SK-N-MC (cell line): ENCODE measurements at regions not wholly inside any gene's neighbourhood (a gene's known extent, or its start where the extent isn't known, plus 50 kb on each side); places are given as distances from the start of the nearest gene placed in this dataset.
"Not testable (repeated sequence)": the region's sequence is repeated elsewhere in the genome, so short reads cannot be mapped to it uniquely, and the experiment has no call there.

Experiments used
- DNase-seq: peaks from one replicate; pipeline ENCODE4 v3.0.0-alpha.2; 2011; ENCODE audit warnings: low read depth, low spot score
- H3K27ac ChIP-seq: fragments of 200-600 bp; sonication (generic); 2 replicates; pipeline ENCODE4 v1.5.1; 2016; ENCODE audit warnings: mixed run types
- H3K36me3 ChIP-seq: fragments of 200-600 bp; sonication (generic); 2 replicates; pipeline ENCODE4 v1.6.1; 2017; ENCODE audit warnings: antibody characterized with exemption, low read length, mixed read lengths; ENCODE audit not compliant: insufficient read depth
- H3K4me3 ChIP-seq: fragments of 200-600 bp; sonication (generic); 2 replicates; pipeline ENCODE4 v1.5.1; 2016
- H3K9ac ChIP-seq: fragments of 200-600 bp; sonication (generic); 2 replicates; pipeline ENCODE4 v1.8.0; 2017; ENCODE audit warnings: mixed run types, mixed read lengths; ENCODE audit not compliant: insufficient read length
- H3K9me3 ChIP-seq: fragments of 200-600 bp; sonication (generic); 2 replicates; pipeline ENCODE4 v1.6.1; 2017; ENCODE audit warnings: low read depth, mild to moderate bottlenecking, antibody characterized with exemption, low read length, moderate library complexity, mixed read lengths
- EZH2 ChIP-seq: fragments of 200-600 bp; sonication (generic); IDR thresholded peaks from one replicate; pipeline ENCODE4 v1.6.1; 2017; ENCODE audit warnings: antibody characterized with exemption
- FOXP2 ChIP-seq: optimal IDR thresholded peaks from 2 replicates; pipeline ENCODE3; 2011; ENCODE audit warnings: mild to moderate bottlenecking, moderate library complexity; ENCODE audit not compliant: insufficient read depth; ENCODE audit errors: extremely low read length, control extremely low read depth
- POLR2AphosphoS5 ChIP-seq: IDR thresholded peaks from 2 replicates; pipeline ENCODE4 v1.6.1; 2012; ENCODE audit warnings: mild to moderate bottlenecking, low read depth, low read length, borderline replicate concordance

GRCh38 chr3:74233091-74233490, 381.4 kb downstream of the CNTN3 start:
- Histone ChIP-seq H3K4me3 (no peak overlapping the region), H3K9me3 (no peaks in the 10 kb centered on the region), H3K36me3 (no peaks in the 10 kb centered on the region), H3K27ac (no peak overlapping the region), H3K9ac (no peak overlapping the region)
- TF ChIP-seq EZH2: no peak
- no peak for TF ChIP-seq POLR2AphosphoS5
- TF ChIP-seq FOXP2: no peak
- no peak for DNase-seq

GRCh38 chr3:74217467-74217866, 397.0 kb downstream of the CNTN3 start:
- Histone ChIP-seq H3K36me3 (no peaks in the 10 kb centered on the region), H3K27ac (no peak overlapping the region), H3K9ac (no peak overlapping the region), H3K9me3 (no peaks in the 10 kb centered on the region), H3K4me3 (no peak overlapping the region)
- TF ChIP-seq EZH2: no peak
- no peak for DNase-seq

- no peak overlapping the region for H3K9ac ChIP-seq
- DNase-seq: no peak
- H3K36me3 ChIP-seq: no peaks in the 10 kb centered on the region
- no peaks in the 10 kb centered on the region for H3K9me3 ChIP-seq
- TF ChIP-seq FOXP2 (no peak), EZH2 (no peak), POLR2AphosphoS5 (no peak)
- no peak overlapping the region for H3K27ac ChIP-seq
- no peak overlapping the region for H3K4me3 ChIP-seq
These were observed 400.2 kb downstream of the CNTN3 start for GRCh38 chr3:74214286-74214685.

- no peaks in the 10 kb centered on the region for H3K9me3 ChIP-seq
- no peaks in the 10 kb centered on the region for H3K36me3 ChIP-seq
- H3K27ac ChIP-seq: no peak overlapping the region
- H3K4me3 ChIP-seq: no peak overlapping the region
- H3K9ac ChIP-seq: no peak overlapping the region
- TF ChIP-seq EZH2: no peak
- no peak for TF ChIP-seq FOXP2
- TF ChIP-seq POLR2AphosphoS5: no peak
- DNase-seq: no peak
These were observed 403.7 kb downstream of the CNTN3 start for GRCh38 chr3:74210739-74211138.

GRCh38 chr3:74200952-74201351, 413.5 kb downstream of the CNTN3 start:
- Histone ChIP-seq H3K4me3 (no peak overlapping the region), H3K36me3 (no peaks in the 10 kb centered on the region), H3K9ac (no peak overlapping the region), H3K9me3 (no peaks in the 10 kb centered on the region), H3K27ac (no peak overlapping the region)
- no peak for DNase-seq
- TF ChIP-seq FOXP2: no peak
- TF ChIP-seq POLR2AphosphoS5: no peak
- TF ChIP-seq EZH2: no peak

GRCh38 chr3:74178664-74179063, 435.8 kb downstream of the CNTN3 start:
- H3K27ac ChIP-seq, DNase-seq, H3K9ac ChIP-seq: not testable (repeated sequence)

GRCh38 chr3:74173090-74173489, 441.4 kb downstream of the CNTN3 start:
- TF ChIP-seq FOXP2 (no peak), EZH2 (no peak), POLR2AphosphoS5 (no peak)
- H3K36me3 ChIP-seq: no peaks in the 10 kb centered on the region
- no peak overlapping the region for H3K9ac ChIP-seq
- no peak for DNase-seq
- H3K4me3 ChIP-seq: no peak overlapping the region
- no peaks in the 10 kb centered on the region for H3K9me3 ChIP-seq
- H3K27ac ChIP-seq: no peak overlapping the region

More at GRCh38 chr3:74178664-74179063, 435.8 kb downstream of the CNTN3 start:
- not testable (repeated sequence) for H3K9me3 ChIP-seq, H3K4me3 ChIP-seq, H3K36me3 ChIP-seq

- Histone ChIP-seq H3K36me3 (no peaks in the 10 kb centered on the region), H3K9ac (no peak overlapping the region), H3K4me3 (no peak overlapping the region), H3K9me3 (no peaks in the 10 kb centered on the region), H3K27ac (no peak overlapping the region)
- DNase-seq: no peak
- TF ChIP-seq FOXP2: no peak
- TF ChIP-seq POLR2AphosphoS5: no peak
- no peak for TF ChIP-seq EZH2
These were observed 446.5 kb downstream of the CNTN3 start for GRCh38 chr3:74167926-74168325.

- no peak for DNase-seq
- H3K9me3 ChIP-seq: no peaks in the 10 kb centered on the region
- H3K36me3 ChIP-seq: no peaks in the 10 kb centered on the region
- H3K27ac ChIP-seq: no peak overlapping the region
- no peak for TF ChIP-seq FOXP2
- no peak for TF ChIP-seq EZH2
- no peak for TF ChIP-seq POLR2AphosphoS5
- H3K4me3 ChIP-seq: no peak overlapping the region
- no peak overlapping the region for H3K9ac ChIP-seq
These were observed 449.2 kb downstream of the CNTN3 start for GRCh38 chr3:74165211-74165610.
